IMR-90 (cell line): ENCODE measurements at regions not wholly inside any gene's neighbourhood (a gene's known extent, or its start where the extent isn't known, plus 50 kb on each side); places are given as distances from the start of the nearest gene placed in this dataset.

Experiments
- ATAC-seq: fragments of 200-7000 bp; cut with Tn5 transposase; 2 replicates; pipeline ENCODE4 v1.9.1; 2020; ENCODE audit warnings: low read depth, mild to moderate bottlenecking, moderate library complexity
- BruUV-seq: library from RNA; stranded (reverse); fragments of 400-500 nt; replicated peaks from 2 replicates; lab custom pipeline; 2021; lab: Mats Ljungman, UMichigan
- CTCF ChIA-PET: fragments of 300-600 bp; formaldehyde crosslinking; extraction: SDS; loops from one replicate; lab custom pipeline; 2021; ENCODE audit warnings: antibody characterized with exemption; lab: Yijun Ruan, JAX
- POLR2A ChIA-PET: fragments of 300-600 bp; sonication (Branson Sonifier 250); formaldehyde crosslinking; loops from one replicate; lab custom pipeline; 2022; ENCODE audit warnings: antibody characterized with exemption; ENCODE audit not compliant: unreplicated experiment; lab: Charles Lee
- DNase-seq: peaks from one replicate; pipeline ENCODE4 v3.0.0; 2013
- H2AFZ ChIP-seq: replicated peaks from 2 replicates; pipeline ENCODE3; 2013; ENCODE audit warnings: low read length, mild to moderate bottlenecking; ENCODE audit not compliant: poor library complexity
- H2AK5ac ChIP-seq: 2 replicates; pipeline ENCODE4 v1.6.1; 2013; ENCODE audit warnings: low read depth, low read length, inconsistent platforms
- H2AK9ac ChIP-seq: replicated peaks from 2 replicates; pipeline ENCODE3; 2013; ENCODE audit warnings: mild to moderate bottlenecking, low read depth, low read length, moderate library complexity; ENCODE audit not compliant: poor library complexity
- H2BK120ac ChIP-seq: 2 replicates; pipeline ENCODE4 v1.6.1; 2013; ENCODE audit warnings: low read depth, low read length, inconsistent platforms
- H2BK15ac ChIP-seq: 3 replicates; pipeline ENCODE4 v1.6.1; 2013; ENCODE audit warnings: low read depth, low read length, inconsistent platforms
- H2BK20ac ChIP-seq: 2 replicates; pipeline ENCODE4 v1.6.1; 2013; ENCODE audit warnings: low read depth, mild to moderate bottlenecking, inconsistent platforms, low read length, moderate library complexity
- H2BK5ac ChIP-seq: 2 replicates; pipeline ENCODE4 v1.6.1; 2013; ENCODE audit warnings: mild to moderate bottlenecking, low read depth, low read length, inconsistent platforms; ENCODE audit not compliant: poor library complexity, severe bottlenecking
- H3K14ac ChIP-seq: replicated peaks from 2 replicates; pipeline ENCODE4 v1.6.1; 2013; ENCODE audit warnings: low read depth, low read length, inconsistent platforms
- H3K18ac ChIP-seq: 2 replicates; pipeline ENCODE4 v1.6.1; 2013; ENCODE audit warnings: low read depth, low read length, control low read depth
- H3K23ac ChIP-seq: 2 replicates; pipeline ENCODE4 v1.6.1; 2013; ENCODE audit warnings: low read depth, low read length, inconsistent platforms
- H3K27ac ChIP-seq: 2 replicates; pipeline ENCODE4 v1.5.1; 2013; ENCODE audit warnings: mild to moderate bottlenecking, control low read depth, low read length; ENCODE audit not compliant: insufficient read depth
- H3K27me3 ChIP-seq: 2 replicates; pipeline ENCODE4 v1.6.1; 2013; ENCODE audit warnings: low read length; ENCODE audit not compliant: control insufficient read depth, insufficient read depth
- H3K36me3 ChIP-seq: 2 replicates; pipeline ENCODE4 v1.6.1; 2013; ENCODE audit warnings: low read length, mixed read lengths; ENCODE audit not compliant: control insufficient read depth, insufficient read depth
- H3K4ac ChIP-seq: 2 replicates; pipeline ENCODE4 v1.6.1; 2013; ENCODE audit warnings: low read depth, low read length, inconsistent platforms
- H3K4me1 ChIP-seq: 2 replicates; pipeline ENCODE4 v1.6.1; 2013; ENCODE audit warnings: low read length, mixed read lengths; ENCODE audit not compliant: control insufficient read depth, insufficient read depth
- H3K4me2 ChIP-seq: 2 replicates; pipeline ENCODE4 v1.6.1; 2013; ENCODE audit warnings: low read depth, mild to moderate bottlenecking, control low read depth, low read length, moderate library complexity
- H3K4me3 ChIP-seq: 2 replicates; pipeline ENCODE4 v1.5.1; 2013; ENCODE audit warnings: low read depth, mild to moderate bottlenecking, control low read depth, low read length, moderate library complexity; ENCODE audit not compliant: insufficient read depth
- H3K56ac ChIP-seq: 2 replicates; pipeline ENCODE4 v1.6.1; 2013; ENCODE audit warnings: low read length, inconsistent platforms; ENCODE audit not compliant: insufficient read depth; ENCODE audit errors: extremely low read depth
- H3K79me1 ChIP-seq, 2 experiments: 2 replicates each; pipeline ENCODE4 v1.6.1; 2013; ENCODE audit warnings: low read length in 2 of 2, inconsistent platforms in 1 of 2, low read depth in 1 of 2
- H3K9ac ChIP-seq: 2 replicates; pipeline ENCODE4 v1.6.1; 2013; ENCODE audit warnings: low read depth, low read length, control low read depth
- H3K9me1 ChIP-seq: 2 replicates; pipeline ENCODE4 v1.6.1; 2013; ENCODE audit warnings: low read length, inconsistent platforms; ENCODE audit not compliant: insufficient read depth
- H3K9me3 ChIP-seq: 2 replicates; pipeline ENCODE4 v1.6.1; 2013; ENCODE audit warnings: low read length; ENCODE audit not compliant: control insufficient read depth, insufficient read depth
- H4K20me1 ChIP-seq: 2 replicates; pipeline ENCODE4 v1.6.1; 2013; ENCODE audit warnings: low read length, inconsistent platforms; ENCODE audit not compliant: insufficient read depth
- H4K5ac ChIP-seq: 2 replicates; pipeline ENCODE4 v1.6.1; 2013; ENCODE audit warnings: mild to moderate bottlenecking, low read depth, low read length, control low read depth
- H4K8ac ChIP-seq, 2 experiments: 2 replicates each; pipeline ENCODE4 v1.6.1; 2013; ENCODE audit warnings: low read depth in 2 of 2, low read length in 2 of 2, control low read depth in 1 of 2, inconsistent platforms in 1 of 2
- H4K91ac ChIP-seq: 2 replicates; pipeline ENCODE4 v1.6.1; 2013; ENCODE audit warnings: low read depth, low read length, inconsistent platforms; ENCODE audit not compliant: insufficient read depth
- BHLHE40 ChIP-seq: fragments of 150-350 bp; IDR thresholded peaks from 2 replicates; pipeline ENCODE4 v1.6.1; 2016; ENCODE audit warnings: mild to moderate bottlenecking, low read depth, low read length
- CEBPB ChIP-seq: IDR thresholded peaks from 2 replicates; pipeline ENCODE4 v1.6.1; 2012; ENCODE audit warnings: low read depth, low read length, improper control_type of control experiment
- CHD1 ChIP-seq: IDR thresholded peaks from 2 replicates; pipeline ENCODE4 v1.6.1; 2012; ENCODE audit warnings: low read depth, low read length, improper control_type of control experiment
- ELK1 ChIP-seq: fragments of 150-350 bp; IDR thresholded peaks from 2 replicates; pipeline ENCODE4 v1.6.1; 2016; ENCODE audit warnings: low read depth, mild to moderate bottlenecking, low read length, moderate library complexity, borderline replicate concordance
- MAFK ChIP-seq: IDR thresholded peaks from 2 replicates; pipeline ENCODE4 v1.6.1; 2012; ENCODE audit warnings: low read depth, low read length, improper control_type of control experiment
- MAZ ChIP-seq: IDR thresholded peaks from 2 replicates; pipeline ENCODE4 v1.6.1; 2012; ENCODE audit warnings: low read depth, mild to moderate bottlenecking, low read length, improper control_type of control experiment, moderate library complexity, borderline replicate concordance
- POLR2A ChIP-seq: IDR thresholded peaks from 2 replicates; pipeline ENCODE4 v1.6.1; 2012; ENCODE audit warnings: mild to moderate bottlenecking, low read depth, low read length
- RAD21 ChIP-seq: IDR thresholded peaks from 2 replicates; pipeline ENCODE4 v1.6.1; 2012; ENCODE audit warnings: low read length, improper control_type of control experiment
- RFX5 ChIP-seq: IDR thresholded peaks from 2 replicates; pipeline ENCODE4 v1.8.0; 2012; ENCODE audit warnings: low read depth, mild to moderate bottlenecking, low read length, moderate library complexity
- SMC3 ChIP-seq: fragments of 150-350 bp; IDR thresholded peaks from 2 replicates; pipeline ENCODE4 v1.6.1; 2016; ENCODE audit warnings: low read depth, mild to moderate bottlenecking, antibody characterized with exemption, low read length, moderate library complexity
- WGBS, 2 experiments: methylation state at CpG; one replicate each; pipeline versions ENCODE4 v1.1.5 to v1.1.7; 2013; ENCODE audit warnings: missing lambda C conversion rate in 2 of 2; ENCODE audit not compliant: insufficient read length in 1 of 2; ENCODE audit errors: extremely low coverage in 2 of 2; 5-methylcytosine and 5-hydroxymethylcytosine counted together
- dilution Hi-C: fragments of 300-500 bp; cut with HindIII; formaldehyde crosslinking; loops from one replicate; pipeline ENCODE4 v1.14.3; 2018; ENCODE audit warnings: low sequenced_read_pairs; ENCODE audit not compliant: unreplicated experiment
- in situ Hi-C: fragments of 300-500 bp; cut with MboI; formaldehyde crosslinking; loops from 3 replicates; pipeline ENCODE4 v1.14.3; 2019; ENCODE audit warnings: low sequenced_read_pairs, inconsistent platforms, mixed read lengths
- intact Hi-C: fragments of 100-400 bp; cut with micrococcal nuclease; formaldehyde crosslinking; loops from 2 replicates; pipeline ENCODE4 v1.10.0; 2022
- TF ChIP-seq, protein P1 (sequence below): conservative IDR thresholded peaks from 2 replicates; pipeline ENCODE4 v1.5.1; 2012; ENCODE audit warnings: mild to moderate bottlenecking, low read depth, low read length, improper control_type of control experiment

DNA sequence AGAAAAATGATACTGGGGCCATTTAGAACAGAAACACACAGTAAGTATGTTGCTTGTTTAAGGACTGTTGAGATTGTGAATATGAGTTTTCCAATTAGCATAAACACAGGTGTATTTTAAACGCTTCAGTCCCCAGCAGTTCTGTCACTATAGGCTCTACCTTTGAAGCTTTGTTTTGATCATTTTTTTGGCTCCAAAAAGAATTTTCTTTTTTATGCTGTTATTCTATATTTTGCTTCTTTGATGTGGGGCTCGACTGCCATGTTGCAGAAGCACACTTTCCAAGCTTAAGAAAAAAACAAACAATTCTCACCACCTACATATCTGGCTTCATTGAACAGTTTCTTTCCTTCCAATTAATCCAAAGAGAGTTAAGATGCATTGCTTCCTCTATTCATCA is 131.0 kb upstream of the DMAC1 start:
- POLR2A ChIA-PET = no interaction called here

More for the DNA sequence above, 131.0 kb upstream of the DMAC1 start:
- Histone ChIP-seq H3K4ac (no peak overlapping the region), H3K79me1 (no peaks in the 10 kb centered on the region), H3K9ac (no peak overlapping the region), H3K27me3 (no peaks in the 10 kb centered on the region), H2BK120ac (no peak overlapping the region), H3K4me3 (no peak overlapping the region), H2AFZ (no peak overlapping the region), H3K23ac (no peak overlapping the region), H3K27ac (no peak overlapping the region), H2BK20ac (no peak overlapping the region), H4K91ac (no peak overlapping the region), H3K4me2 (no peak overlapping the region), H3K9me1 (no peaks in the 10 kb centered on the region), H3K36me3 (no peaks in the 10 kb centered on the region), H3K4me1 (no peaks in the 10 kb centered on the region), H4K8ac (no peak overlapping the region), H2BK15ac (no peak overlapping the region), H2AK9ac (no peak overlapping the region), H3K14ac (no peak overlapping the region), H4K5ac (no peak overlapping the region), H3K56ac (no peak overlapping the region), H2AK5ac (no peak overlapping the region), H2BK5ac (no peak overlapping the region), H3K18ac (no peak overlapping the region), H3K9me3 (no peaks in the 10 kb centered on the region; the same call in 1 of the 2 replicates), H4K20me1 (no peaks in the 10 kb centered on the region)
- in situ Hi-C loops = no loop called here
- intact Hi-C loops = no loop called here
- WGBS, 2 experiments = no CpG with 5 or more reads among the region's 2 CpGs
- dilution Hi-C loops = no loop called here
- no peak for DNase-seq
- no TSS peak for BruUV-seq
- ATAC-seq = no peak
- TF ChIP-seq MAZ = no peak
- TF ChIP-seq, protein P1, sequence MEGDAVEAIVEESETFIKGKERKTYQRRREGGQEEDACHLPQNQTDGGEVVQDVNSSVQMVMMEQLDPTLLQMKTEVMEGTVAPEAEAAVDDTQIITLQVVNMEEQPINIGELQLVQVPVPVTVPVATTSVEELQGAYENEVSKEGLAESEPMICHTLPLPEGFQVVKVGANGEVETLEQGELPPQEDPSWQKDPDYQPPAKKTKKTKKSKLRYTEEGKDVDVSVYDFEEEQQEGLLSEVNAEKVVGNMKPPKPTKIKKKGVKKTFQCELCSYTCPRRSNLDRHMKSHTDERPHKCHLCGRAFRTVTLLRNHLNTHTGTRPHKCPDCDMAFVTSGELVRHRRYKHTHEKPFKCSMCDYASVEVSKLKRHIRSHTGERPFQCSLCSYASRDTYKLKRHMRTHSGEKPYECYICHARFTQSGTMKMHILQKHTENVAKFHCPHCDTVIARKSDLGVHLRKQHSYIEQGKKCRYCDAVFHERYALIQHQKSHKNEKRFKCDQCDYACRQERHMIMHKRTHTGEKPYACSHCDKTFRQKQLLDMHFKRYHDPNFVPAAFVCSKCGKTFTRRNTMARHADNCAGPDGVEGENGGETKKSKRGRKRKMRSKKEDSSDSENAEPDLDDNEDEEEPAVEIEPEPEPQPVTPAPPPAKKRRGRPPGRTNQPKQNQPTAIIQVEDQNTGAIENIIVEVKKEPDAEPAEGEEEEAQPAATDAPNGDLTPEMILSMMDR = no peak
- TF ChIP-seq ELK1 = no peak
- no peak for TF ChIP-seq BHLHE40
- no peak for TF ChIP-seq POLR2A
- no peak for TF ChIP-seq RAD21
- no peak for TF ChIP-seq CEBPB
- no peak for TF ChIP-seq CHD1
- no peak for TF ChIP-seq RFX5
- TF ChIP-seq SMC3 = no peak
- no peak for TF ChIP-seq MAFK
- CTCF ChIA-PET = no interaction called here
